HepG2 (cell line): ENCODE measurements at regions not wholly inside any gene's neighbourhood (a gene's known extent, or its start where the extent isn't known, plus 50 kb on each side); places are given as distances from the start of the nearest gene placed in this dataset.

Experiments used
- ATAC-seq: fragments of 200-7000 bp; cut with Tn5 transposase; 3 replicates; pipeline ENCODE4 v1.9.1; 2020; ENCODE audit warnings: mild to moderate bottlenecking, moderate library complexity
- BruUV-seq: library from RNA; stranded (reverse); fragments of 400-500 nt; replicated peaks from 2 replicates; lab custom pipeline; 2021; lab: Mats Ljungman, UMichigan
- CTCF ChIA-PET: fragments of 300-600 bp; formaldehyde crosslinking; extraction: SDS; loops from one replicate; lab custom pipeline; 2021; ENCODE audit warnings: low total read pairs, inconsistent platforms, low intra/inter-chr PET ratio; lab: Yijun Ruan, JAX
- POLR2A ChIA-PET: fragments of 350-600 bp; sonication (Branson Sonifier 250); formaldehyde crosslinking; loops from one replicate; lab custom pipeline; 2020; ENCODE audit warnings: antibody characterized with exemption, inconsistent platforms; lab: Yijun Ruan, JAX
- DNase-seq: peaks from one replicate; pipeline ENCODE4 v3.0.0-alpha.2; 2015; ENCODE audit warnings: low spot score
- FAIRE-seq: peaks from 3 replicates; lab custom pipeline; 2011; peaks lifted over from hg19 to GRCh38; lab: Jason Lieb, UNC
- H2AFZ ChIP-seq: one replicate; pipeline ENCODE4 v1.6.1; 2011; ENCODE audit warnings: low read length, inconsistent platforms
- H3K27ac ChIP-seq: fragments of 300-600 bp; 3 replicates; pipeline ENCODE4 v1.8.0; 2011; ENCODE audit warnings: mixed run types, mild to moderate bottlenecking, mixed read lengths, low read length, inconsistent platforms; ENCODE audit not compliant: insufficient read depth; ENCODE audit errors: extremely low read length
- H3K27me3 ChIP-seq, 2 experiments: fragments of 200-600 bp in 1 of 2; 2 replicates in 1 of 2; 3 replicates in 1 of 2; pipeline versions ENCODE4 v1.6.0 to v1.8.0; 2011; ENCODE audit warnings: low read length in 2 of 2, mild to moderate bottlenecking in 2 of 2, moderate library complexity in 2 of 2, inconsistent platforms in 1 of 2; ENCODE audit not compliant: insufficient read depth in 2 of 2, control insufficient read depth in 1 of 2
- H3K36me3 ChIP-seq, 2 experiments: fragments of 200-600 bp in 1 of 2; replicated peaks in 1 of 2; 2 replicates in 1 of 2; 3 replicates in 1 of 2; pipeline versions ENCODE4 v1.5.1 to v1.8.0; 2011; ENCODE audit warnings: low read length in 2 of 2, inconsistent platforms in 1 of 2; ENCODE audit not compliant: insufficient read depth in 2 of 2, control insufficient read depth in 1 of 2
- H3K4me1 ChIP-seq: 2 replicates; pipeline ENCODE4 v1.5.1; 2012; ENCODE audit warnings: low read length, inconsistent platforms; ENCODE audit not compliant: insufficient read depth
- H3K4me2 ChIP-seq: 2 replicates; pipeline ENCODE4 v1.6.0; 2011; ENCODE audit warnings: low read depth, low read length, inconsistent platforms
- H3K4me3 ChIP-seq, 3 experiments: fragments of 200-600 bp in 1 of 3; sonication (generic), shearing (Covaris generic) in 1 of 3; replicated peaks in 1 of 3; 2 replicates each; pipeline ENCODE4 v1.5.1; 2011 to 2016; ENCODE audit warnings: low read length in 3 of 3, inconsistent platforms in 2 of 3, low read depth in 2 of 3, mild to moderate bottlenecking in 2 of 3, control low read depth in 1 of 3, mixed read lengths in 1 of 3; ENCODE audit not compliant: insufficient read depth in 1 of 3
- H3K79me2 ChIP-seq: one replicate; pipeline ENCODE4 v1.6.1; 2011; ENCODE audit warnings: low read length, inconsistent platforms; ENCODE audit not compliant: insufficient read depth
- H3K9ac ChIP-seq: 2 replicates; pipeline ENCODE4 v1.6.0; 2011; ENCODE audit warnings: mild to moderate bottlenecking, low read depth, low read length, inconsistent platforms; ENCODE audit not compliant: insufficient read depth
- H3K9me3 ChIP-seq: 2 replicates; pipeline ENCODE4 v1.5.1; 2012; ENCODE audit warnings: mild to moderate bottlenecking, low read length
- H4K20me1 ChIP-seq: 2 replicates; pipeline ENCODE4 v1.6.0; 2011; ENCODE audit warnings: inconsistent platforms, mild to moderate bottlenecking, low read length, moderate library complexity; ENCODE audit not compliant: insufficient read depth
- CCAR2 ChIP-seq: fragments of 200-400 bp; formaldehyde crosslinking; optimal IDR thresholded peaks from 2 replicates; pipeline ENCODE3; 2018; ENCODE audit warnings: low read depth, mild to moderate bottlenecking, low read length, moderate library complexity
- CREM ChIP-seq, 2 experiments: sonication (generic) in 1 of 2; formaldehyde crosslinking in 1 of 2; IDR thresholded peaks; 2 replicates each; pipeline versions ENCODE4 v1.4.0 to v1.6.1; 2016 to 2020; ENCODE audit warnings: antibody characterized with exemption in 1 of 2, mild to moderate bottlenecking in 1 of 2, missing genetic modification reagents in 1 of 2
- GZF1 ChIP-seq: sonication (generic); formaldehyde crosslinking; IDR thresholded peaks from 2 replicates; pipeline ENCODE4 v1.5.1; 2020; ENCODE audit warnings: mild to moderate bottlenecking, missing genetic modification reagents
- MAF1 ChIP-seq: sonication (generic); formaldehyde crosslinking; IDR thresholded peaks from 2 replicates; pipeline ENCODE4 v1.5.0; 2020; ENCODE audit warnings: missing genetic modification reagents, borderline replicate concordance
- MAX ChIP-seq: IDR thresholded peaks from 2 replicates; pipeline ENCODE4 v1.6.1; 2012; ENCODE audit warnings: inconsistent platforms
- PAF1 ChIP-seq: IDR thresholded peaks from 2 replicates; pipeline ENCODE4 v1.6.1; 2016; ENCODE audit warnings: missing genetic modification reagents, missing compliant biosample characterization
- SP140L ChIP-seq: sonication (generic); formaldehyde crosslinking; IDR thresholded peaks from 2 replicates; pipeline ENCODE4 v1.4.0; 2020; ENCODE audit warnings: missing genetic modification reagents, borderline replicate concordance
- SRSF9 ChIP-seq: fragments of 200-400 bp; formaldehyde crosslinking; IDR thresholded peaks from 2 replicates; pipeline ENCODE4 v1.6.1; 2018; ENCODE audit warnings: borderline replicate concordance, mild to moderate bottlenecking, low read depth, low read length; ENCODE audit not compliant: insufficient read depth, poor library complexity, severe bottlenecking
- TAF1 ChIP-seq: sonication (generic); formaldehyde crosslinking; IDR thresholded peaks from 2 replicates; pipeline ENCODE4 v1.4.0; 2020; ENCODE audit warnings: missing genetic modification reagents
- TOPORS ChIP-seq: sonication (generic); formaldehyde crosslinking; IDR thresholded peaks from 2 replicates; pipeline ENCODE4 v1.8.0; 2023; ENCODE audit warnings: mild to moderate bottlenecking, missing genetic modification reagents
- ZBTB43 ChIP-seq: sonication (generic); formaldehyde crosslinking; conservative IDR thresholded peaks from 2 replicates; pipeline ENCODE4 v1.4.0; 2020; ENCODE audit warnings: missing genetic modification reagents
- ZNF20 ChIP-seq: sonication (generic); formaldehyde crosslinking; IDR thresholded peaks from 2 replicates; pipeline ENCODE4 v1.4.0; 2020; ENCODE audit warnings: mild to moderate bottlenecking, moderate library complexity, missing genetic modification reagents
- ZNF280D ChIP-seq: sonication (generic); formaldehyde crosslinking; IDR thresholded peaks from 2 replicates; pipeline ENCODE4 v1.5.1; 2020; ENCODE audit warnings: mild to moderate bottlenecking, missing genetic modification reagents
- ZNF687 ChIP-seq: sonication (generic); formaldehyde crosslinking; IDR thresholded peaks from 2 replicates; pipeline ENCODE4 v1.5.1; 2020; ENCODE audit warnings: mild to moderate bottlenecking, missing genetic modification reagents, moderate library complexity
- ZNF75D ChIP-seq: sonication (generic); formaldehyde crosslinking; IDR thresholded peaks from 2 replicates; pipeline ENCODE4 v1.8.1; 2023; ENCODE audit warnings: missing genetic modification reagents, mild to moderate bottlenecking, borderline replicate concordance
- ZNF777 ChIP-seq: sonication (generic); formaldehyde crosslinking; IDR thresholded peaks from 2 replicates; pipeline ENCODE4 v1.4.0; 2020; ENCODE audit warnings: missing genetic modification reagents
- ZSCAN25 ChIP-seq: sonication (generic); formaldehyde crosslinking; IDR thresholded peaks from 2 replicates; pipeline ENCODE4 v1.8.0; 2022; ENCODE audit warnings: mild to moderate bottlenecking, missing genetic modification reagents
- WGBS: methylation state at CpG from one replicate; pipeline ENCODE4 v1.1.6; 2017; ENCODE audit warnings: low lambda C conversion rate; 5-methylcytosine and 5-hydroxymethylcytosine counted together
- in situ Hi-C: cut with HindIII; loops from 2 replicates; pipeline ENCODE4 v1.10.0; 2017; ENCODE audit warnings: low pct_unique_long_range_greater_than_20kb; ENCODE audit not compliant: extremely low pct_ligation_motif_present
- intact Hi-C: fragments of 100-400 bp; cut with micrococcal nuclease; formaldehyde crosslinking; loops from one replicate; pipeline ENCODE4 v1.10.0; 2022; ENCODE audit not compliant: unreplicated experiment

GRCh38 chr1:87999852-88000251, 671.2 kb downstream of the LMO4 start (continued):
- TF ChIP-seq ZNF280D (CRISPR knock-in tag), result no peak
- no peak for TF ChIP-seq SP140L (CRISPR knock-in tag)
- TF ChIP-seq ZNF777, result no peak
- TF ChIP-seq ZNF20, result no peak
- no peak for TF ChIP-seq TOPORS (CRISPR knock-in tag)
- no peak for TF ChIP-seq CCAR2
- no peak for TF ChIP-seq MAF1 (CRISPR knock-in tag)
- TF ChIP-seq ZNF75D (CRISPR knock-in tag), result no peak

GRCh38 chr1:88001460-88001859, 672.8 kb downstream of the LMO4 start:
- in situ Hi-C loops, result no loop called here
- no TSS peak for BruUV-seq
- H3K79me2 ChIP-seq, result no peaks in the 10 kb centered on the region
- ChIA-PET CTCF (no interaction called here), POLR2A (no interaction called here)
- FAIRE-seq (no peak), ATAC-seq (no peak), DNase-seq (peak; percentile 2)
- H3K36me3 ChIP-seq, result no peaks in the 10 kb centered on the region
- H3K27me3 ChIP-seq, result no peaks in the 10 kb centered on the region
- no peaks in the 10 kb centered on the region for H4K20me1 ChIP-seq
- H2AFZ ChIP-seq, result no peak overlapping the region
- H3K9ac ChIP-seq, result no peak overlapping the region
- no peak overlapping the region for H3K27ac ChIP-seq
- 0 out of 2 replicates have a peak, but pooled peaks cover 8% of the 10 kb centered on the region for H3K4me1 ChIP-seq
- WGBS, result 36% methylated on average over 1 of the region's 1 CpG
- intact Hi-C loops, result no loop called here
- H3K4me2 ChIP-seq, result no peak overlapping the region
- H3K9me3 ChIP-seq, result no peaks in the 10 kb centered on the region
- H3K4me3 ChIP-seq, result no peak overlapping the region
- TF ChIP-seq ZSCAN25 (CRISPR knock-in tag) (no peak), ZNF687 (CRISPR knock-in tag) (no peak), SRSF9 (no peak), PAF1 (CRISPR knock-in tag) (no peak), MAX (no peak), ZBTB43 (no peak), GZF1 (CRISPR knock-in tag) (no peak), TAF1 (CRISPR knock-in tag) (no peak), CREM (IDR thresholded peaks at IDR 0.05) (no peak), CREM (CRISPR knock-in tag; IDR thresholded peaks at IDR 0.05) (no peak)
